Activated CD4-positive, alpha-beta memory T cell treated with anti-CD3 and anti-CD28 coated beads for 36 hours (primary cell): ENCODE measurements at regions not wholly inside any gene's neighbourhood (a gene's known extent, or its start where the extent isn't known, plus 50 kb on each side); places are given as distances from the start of the nearest gene placed in this dataset.

Experiments
- CTCF ChIA-PET: fragments of 350-600 bp; sonication (Branson Sonifier 250); formaldehyde crosslinking; loops from one replicate; lab custom pipeline; 2021; ENCODE audit warnings: antibody characterized with exemption, inconsistent platforms; lab: Charles Lee
- POLR2A ChIA-PET: fragments of 350-600 bp; sonication (Branson Sonifier 250); formaldehyde crosslinking; loops from one replicate; lab custom pipeline; 2021; ENCODE audit warnings: antibody characterized with exemption; lab: Charles Lee
- DNase-seq: peaks from one replicate; pipeline ENCODE4 v3.0.0-alpha.2; 2020
- H3K27ac Mint-ChIP-seq: one replicate; pipeline ENCODE4 v1.8.0; 2021; ENCODE audit warnings: mixed read lengths
- H3K27me3 Mint-ChIP-seq: one replicate; pipeline ENCODE4 v1.8.0; 2021; ENCODE audit warnings: mixed read lengths
- H3K36me3 Mint-ChIP-seq: one replicate; pipeline ENCODE4 v1.8.0; 2021; ENCODE audit warnings: mixed read lengths
- H3K4me1 Mint-ChIP-seq: one replicate; pipeline ENCODE4 v1.8.0; 2021; ENCODE audit warnings: low read depth, mixed read lengths
- H3K4me3 Mint-ChIP-seq: one replicate; pipeline ENCODE4 v1.8.0; 2021; ENCODE audit warnings: mild to moderate bottlenecking, mixed read lengths
- H3K9me3 Mint-ChIP-seq: one replicate; pipeline ENCODE4 v1.8.0; 2021; ENCODE audit warnings: mixed read lengths
- intact Hi-C: fragments of 100-400 bp; cut with micrococcal nuclease; formaldehyde crosslinking; loops from one replicate; pipeline ENCODE4 v1.15.1; 2023

GRCh38 chr3:194738254-194739093, 52.8 kb downstream of the FAM43A start:
- H3K36me3 Mint-ChIP-seq, result no peaks in the 10 kb centered on the region
- ChIA-PET POLR2A (no interaction called here), CTCF (interaction anchor here (1.2 to 1.3 kb wide), 2 partner anchors 56 to 522 kb away, joined by 3 to 5 read pairs; no protein-coding TSS in a partner anchor)
- H3K27me3 Mint-ChIP-seq, result peaks cover 19% of the 10 kb centered on the region
- H3K27ac Mint-ChIP-seq, result no peak overlapping the region
- H3K4me3 Mint-ChIP-seq, result no peak overlapping the region
- peaks cover 4% of the 10 kb centered on the region for H3K4me1 Mint-ChIP-seq
- H3K9me3 Mint-ChIP-seq, result peaks cover 4% of the 10 kb centered on the region
- intact Hi-C loops, result no loop called here
- DNase-seq, result no peak

DNA sequence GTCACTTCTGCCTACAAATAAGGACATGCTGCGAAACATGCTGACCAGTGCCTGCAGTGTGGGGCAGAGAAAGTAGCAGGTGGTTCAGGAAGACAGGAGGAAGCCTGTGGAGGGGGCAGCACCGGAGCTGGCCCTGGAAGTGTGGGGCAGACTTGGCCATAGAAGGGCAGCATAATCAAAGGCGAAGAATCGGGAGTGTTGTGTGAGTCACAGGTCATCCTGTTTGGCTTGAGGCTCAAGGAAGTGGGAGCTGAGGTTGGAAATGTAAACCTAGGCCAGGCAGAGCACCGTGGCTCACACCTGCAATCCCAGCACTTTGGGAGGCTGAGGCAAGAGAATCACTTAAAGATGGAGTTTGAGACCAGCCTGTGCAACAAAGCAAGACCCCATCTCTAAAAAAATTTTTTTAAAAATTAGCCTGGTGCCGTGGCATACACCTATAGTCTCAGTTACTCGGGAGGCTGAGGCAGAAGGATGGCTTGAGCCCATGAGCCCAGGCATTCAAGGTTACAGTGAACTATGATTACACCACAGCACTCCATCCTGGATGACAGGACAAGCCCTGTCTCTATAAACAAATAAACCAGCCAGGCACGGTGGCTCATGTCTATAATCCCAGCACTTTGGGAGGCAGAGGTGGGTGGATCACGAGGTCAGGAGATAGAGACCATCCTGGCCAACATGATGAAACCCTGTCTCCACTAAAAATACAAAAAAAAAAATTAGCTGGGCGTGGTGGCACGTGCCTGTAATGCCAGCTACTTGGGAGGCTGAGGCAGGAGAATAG, 54.0 kb downstream of the FAM43A start:
- Mint-ChIP-seq H3K36me3 (no peaks in the 10 kb centered on the region), H3K4me1 (peaks cover 4% of the 10 kb centered on the region), H3K9me3 (peaks cover 4% of the 10 kb centered on the region), H3K4me3 (no peak overlapping the region), H3K27ac (no peak overlapping the region), H3K27me3 (peaks cover 17% of the 10 kb centered on the region)
- CTCF ChIA-PET, result no interaction called here
- DNase-seq, result no peak
- intact Hi-C loops, result no loop called here
- POLR2A ChIA-PET, result no interaction called here

DNA sequence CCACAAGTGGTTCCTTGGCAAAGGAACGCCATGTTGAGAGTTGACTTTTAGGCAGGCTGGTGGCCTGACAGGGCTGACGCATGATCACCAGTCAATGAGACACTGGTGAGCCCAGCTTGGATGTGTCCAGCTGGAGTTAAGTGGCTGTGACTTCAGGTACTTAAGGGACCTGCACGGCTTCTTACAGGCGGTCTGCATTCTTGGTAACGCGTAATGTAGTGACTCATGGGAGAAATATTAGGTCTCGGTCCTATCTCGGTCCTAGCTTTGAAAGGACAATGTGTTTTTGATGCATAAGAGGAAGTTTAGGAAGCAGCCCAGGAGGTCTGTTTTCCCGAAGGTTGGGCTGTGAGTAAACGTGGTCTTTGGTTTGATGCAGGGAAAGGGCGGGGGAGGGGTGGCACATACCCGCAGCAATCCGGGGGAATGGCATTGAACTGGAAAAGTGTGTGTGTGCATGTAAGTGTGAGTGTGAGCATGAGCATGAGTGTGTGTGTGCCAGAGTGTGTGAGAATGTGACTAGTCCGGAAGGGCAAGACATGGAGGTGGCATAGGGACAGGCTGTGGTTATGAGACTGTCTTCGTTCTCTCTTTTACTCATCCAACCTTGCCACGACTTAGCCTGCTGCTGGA, 55.3 kb downstream of the FAM43A start:
- no peaks in the 10 kb centered on the region for H3K36me3 Mint-ChIP-seq
- intact Hi-C loops, result no loop called here
- H3K27ac Mint-ChIP-seq, result no peak overlapping the region
- peaks cover 15% of the 10 kb centered on the region for H3K27me3 Mint-ChIP-seq
- ChIA-PET POLR2A (no interaction called here), CTCF (no interaction called here)
- peaks cover 4% of the 10 kb centered on the region for H3K4me1 Mint-ChIP-seq
- H3K4me3 Mint-ChIP-seq, result no peak overlapping the region
- DNase-seq, result no peak
- no peaks in the 10 kb centered on the region for H3K9me3 Mint-ChIP-seq

DNA sequence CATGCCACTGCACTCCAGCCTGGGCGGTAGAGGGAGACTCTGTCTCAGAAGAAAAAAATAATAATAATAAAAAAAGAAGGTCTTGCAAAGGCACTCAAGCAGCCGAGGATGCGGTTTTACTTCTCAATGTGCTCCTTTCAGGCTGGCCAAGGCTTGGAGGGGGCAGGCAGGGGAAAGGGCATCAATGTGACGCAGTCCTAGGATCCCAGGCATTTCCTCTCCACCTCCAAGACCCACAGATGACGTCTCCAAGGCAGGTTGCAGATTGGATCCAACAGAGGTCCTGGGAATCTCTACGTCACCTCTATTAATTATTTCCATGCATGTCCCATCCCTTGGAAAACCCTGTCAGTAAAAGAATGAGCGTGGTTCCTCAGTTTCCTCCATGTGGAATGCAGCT, 56.2 kb downstream of the FAM43A start:
- peaks cover 4% of the 10 kb centered on the region for H3K4me1 Mint-ChIP-seq
- DNase-seq, result no peak
- H3K27ac Mint-ChIP-seq, result no peak overlapping the region
- H3K27me3 Mint-ChIP-seq, result peaks cover 15% of the 10 kb centered on the region
- ChIA-PET CTCF (no interaction called here), POLR2A (no interaction called here)
- intact Hi-C loops, result no loop called here
- H3K9me3 Mint-ChIP-seq, result no peaks in the 10 kb centered on the region
- H3K36me3 Mint-ChIP-seq, result no peaks in the 10 kb centered on the region
- no peak overlapping the region for H3K4me3 Mint-ChIP-seq

- Mint-ChIP-seq H3K4me1 (peaks cover 4% of the 10 kb centered on the region), H3K4me3 (no peak overlapping the region), H3K36me3 (no peaks in the 10 kb centered on the region), H3K27me3 (peaks cover 12% of the 10 kb centered on the region), H3K9me3 (no peaks in the 10 kb centered on the region), H3K27ac (no peak overlapping the region)
- POLR2A ChIA-PET, result no interaction called here
- CTCF ChIA-PET, result no interaction called here
- intact Hi-C loops, result no loop called here
- no peak for DNase-seq
Observed at GRCh38 chr3:194744826-194745225, 59.1 kb downstream of the FAM43A start.

- H3K4me1 Mint-ChIP-seq, result peaks cover 4% of the 10 kb centered on the region
- no peak overlapping the region for H3K27ac Mint-ChIP-seq
- intact Hi-C loops, result no loop called here
- H3K27me3 Mint-ChIP-seq, result peaks cover 12% of the 10 kb centered on the region
- ChIA-PET POLR2A (no interaction called here), CTCF (no interaction called here)
- no peaks in the 10 kb centered on the region for H3K9me3 Mint-ChIP-seq
- H3K36me3 Mint-ChIP-seq, result no peaks in the 10 kb centered on the region
- H3K4me3 Mint-ChIP-seq, result no peak overlapping the region
- no peak for DNase-seq
Observed at GRCh38 chr3:194745422-194746184, 59.9 kb downstream of the FAM43A start.

DNA sequence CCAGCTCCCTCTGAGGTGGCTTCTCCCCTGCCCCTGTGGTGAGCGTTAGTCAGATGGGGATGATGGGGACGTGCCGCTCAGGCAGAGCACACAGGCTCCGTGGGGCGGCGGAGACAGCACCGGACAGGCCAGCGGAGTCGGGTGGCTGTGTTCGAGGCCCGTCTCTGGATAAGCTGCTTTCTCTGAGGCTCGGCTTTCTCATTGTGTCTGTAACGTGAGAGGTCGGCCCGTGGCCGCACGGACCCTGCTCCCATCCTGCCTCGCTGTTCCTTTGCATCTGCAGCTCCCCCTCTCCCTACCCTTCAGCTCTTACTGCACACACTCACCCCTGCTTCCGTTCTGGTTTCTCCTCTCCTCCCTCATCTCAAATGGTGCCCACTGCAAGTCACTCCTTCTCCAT, 62.5 kb downstream of the FAM43A start:
- DNase-seq, result no peak
- Mint-ChIP-seq H3K27ac (no peak overlapping the region), H3K4me3 (no peak overlapping the region), H3K4me1 (no peaks in the 10 kb centered on the region), H3K36me3 (no peaks in the 10 kb centered on the region), H3K27me3 (peaks cover 4% of the 10 kb centered on the region), H3K9me3 (no peaks in the 10 kb centered on the region)
- ChIA-PET POLR2A (no interaction called here), CTCF (no interaction called here)
- intact Hi-C loops, result no loop called here

DNA sequence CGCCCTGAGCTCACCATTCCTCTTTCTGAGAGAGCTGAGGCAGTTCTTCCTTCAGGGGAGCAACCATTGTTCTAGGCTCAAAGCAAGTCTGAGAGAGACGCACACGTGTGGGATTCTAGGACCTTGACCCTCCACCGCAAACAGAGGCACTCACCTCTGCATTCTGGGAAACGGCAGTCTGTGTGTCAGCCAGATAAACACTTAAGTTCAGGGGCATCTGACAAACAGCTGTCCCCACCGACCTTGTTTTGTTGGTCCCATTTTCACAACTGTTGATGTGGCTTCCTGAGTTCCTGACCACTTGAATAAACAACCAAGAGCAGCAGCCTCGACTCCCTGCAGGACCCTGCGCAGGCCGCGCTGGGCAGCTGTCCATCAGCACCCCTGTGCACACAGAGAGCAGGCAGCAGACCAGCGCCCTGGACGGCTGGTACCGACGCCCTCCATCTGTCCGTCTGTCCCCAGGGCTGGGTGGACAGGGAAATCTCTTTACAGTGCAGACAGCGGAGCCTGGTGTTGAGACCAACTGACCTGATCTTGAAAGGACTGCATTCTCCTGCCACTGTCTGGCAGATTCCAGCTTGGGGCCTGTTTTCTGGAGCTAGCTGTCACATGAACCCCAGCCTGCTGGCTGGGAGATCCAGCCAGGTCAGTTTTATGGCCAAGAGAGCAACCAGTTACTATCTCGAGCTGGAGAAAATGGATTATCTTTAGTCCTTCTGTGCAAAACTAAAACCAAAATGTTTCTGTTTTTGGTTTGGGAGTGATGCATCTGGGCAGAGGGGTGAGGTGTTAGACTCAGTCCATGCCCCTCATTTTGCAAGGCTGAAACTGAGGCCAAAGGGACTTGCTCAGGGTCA, 64.2 kb downstream of the FAM43A start:
- no peak for DNase-seq
- Mint-ChIP-seq H3K27ac (no peak overlapping the region), H3K4me1 (no peaks in the 10 kb centered on the region), H3K36me3 (no peaks in the 10 kb centered on the region), H3K9me3 (no peaks in the 10 kb centered on the region), H3K27me3 (peaks cover 7% of the 10 kb centered on the region), H3K4me3 (no peak overlapping the region)
- CTCF ChIA-PET, result no interaction called here
- POLR2A ChIA-PET, result no interaction called here
- intact Hi-C loops, result no loop called here

GRCh38 chr3:194750491-194750828, 64.8 kb downstream of the FAM43A start:
- intact Hi-C loops, result no loop called here
- H3K4me3 Mint-ChIP-seq, result no peak overlapping the region
- ChIA-PET CTCF (interaction anchor here (0.5 kb wide), 1 partner anchor 30 kb away, joined by 3 read pairs; no protein-coding TSS in a partner anchor), POLR2A (no interaction called here)
- no peaks in the 10 kb centered on the region for H3K4me1 Mint-ChIP-seq
- no peak overlapping the region for H3K27ac Mint-ChIP-seq
- H3K27me3 Mint-ChIP-seq, result peaks cover 4% of the 10 kb centered on the region
- no peaks in the 10 kb centered on the region for H3K36me3 Mint-ChIP-seq
- DNase-seq, result no peak
- H3K9me3 Mint-ChIP-seq, result no peaks in the 10 kb centered on the region

DNA sequence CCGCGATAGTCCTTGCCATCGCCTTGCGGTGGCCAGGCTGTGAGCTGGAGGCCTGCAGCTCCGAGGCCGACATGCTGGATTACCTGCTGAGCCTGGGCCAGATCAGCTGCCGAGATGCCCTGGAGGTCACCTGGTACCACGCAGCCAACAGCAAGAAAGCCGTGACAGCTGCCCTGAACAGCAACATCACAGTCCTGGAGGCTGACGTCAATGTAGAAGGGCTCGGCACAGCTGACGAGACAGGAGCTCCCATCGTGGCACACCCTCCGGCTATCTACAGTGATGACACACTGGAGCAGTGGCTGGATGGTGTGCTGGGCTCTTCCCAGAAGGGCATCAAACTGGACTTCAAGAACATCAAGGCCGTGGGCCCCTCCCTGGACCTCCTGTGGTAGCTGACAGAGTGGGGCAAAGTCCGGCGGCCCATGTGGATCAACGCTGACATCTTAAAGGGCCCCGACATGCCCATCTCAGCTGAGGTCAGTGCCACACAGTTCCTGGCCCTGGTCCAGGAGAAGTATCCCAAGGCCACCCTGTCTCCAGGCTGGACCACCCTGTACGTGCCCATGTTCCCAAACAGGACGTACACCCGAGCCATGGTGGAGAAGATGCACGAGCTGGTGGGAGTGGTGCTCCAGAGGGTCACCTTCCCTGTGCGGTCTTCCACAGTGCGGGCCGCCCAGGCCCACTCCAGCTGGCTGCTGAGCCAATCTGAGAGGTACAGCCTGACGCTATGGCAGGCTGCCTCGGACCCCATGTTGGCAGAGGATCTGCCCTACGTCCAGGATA, 70.2 kb downstream of the FAM43A start:
- no peaks in the 10 kb centered on the region for H3K36me3 Mint-ChIP-seq
- H3K9me3 Mint-ChIP-seq, result no peaks in the 10 kb centered on the region
- H3K4me1 Mint-ChIP-seq, result no peaks in the 10 kb centered on the region
- ChIA-PET CTCF (no interaction called here), POLR2A (no interaction called here)
- DNase-seq, result no peak
- peaks cover 7% of the 10 kb centered on the region for H3K27me3 Mint-ChIP-seq
- no peak overlapping the region for H3K4me3 Mint-ChIP-seq
- H3K27ac Mint-ChIP-seq, result no peak overlapping the region
- intact Hi-C loops, result no loop called here

DNA sequence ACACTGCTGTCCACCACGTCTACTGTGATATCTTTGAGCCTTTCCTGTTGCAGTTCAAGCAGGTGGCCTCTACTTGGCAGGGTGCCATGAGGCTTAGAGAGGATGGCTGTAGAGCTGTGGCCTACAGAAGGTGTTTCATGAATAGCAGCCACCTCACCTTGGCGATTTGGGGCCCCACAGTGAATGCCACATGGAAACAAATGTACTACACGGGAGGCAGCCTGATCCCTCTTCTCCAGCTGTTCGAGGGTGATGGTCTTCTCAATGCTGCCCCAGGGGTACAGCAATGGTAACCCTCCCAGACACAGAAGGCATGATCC, 70.7 kb downstream of the FAM43A start:
- H3K4me1 Mint-ChIP-seq, result no peaks in the 10 kb centered on the region
- CTCF ChIA-PET, result no interaction called here
- H3K27me3 Mint-ChIP-seq, result peaks cover 7% of the 10 kb centered on the region
- no peak overlapping the region for H3K4me3 Mint-ChIP-seq
- H3K9me3 Mint-ChIP-seq, result no peaks in the 10 kb centered on the region
- no peak overlapping the region for H3K27ac Mint-ChIP-seq
- no peak for DNase-seq
- intact Hi-C loops, result no loop called here
- no peaks in the 10 kb centered on the region for H3K36me3 Mint-ChIP-seq
- POLR2A ChIA-PET, result no interaction called here
